Dermis blood vessel endothelial cell (primary cell): ENCODE measurements at regions not wholly inside any gene's neighbourhood (a gene's known extent, or its start where the extent isn't known, plus 50 kb on each side); places are given as distances from the start of the nearest gene placed in this dataset.
A peak's percentile ranks its signal among the peaks of the same experiment; 100 is the strongest.

Experiments
- DNase-seq: peaks from one replicate; pipeline ENCODE4 v3.0.0; 2010

DNA sequence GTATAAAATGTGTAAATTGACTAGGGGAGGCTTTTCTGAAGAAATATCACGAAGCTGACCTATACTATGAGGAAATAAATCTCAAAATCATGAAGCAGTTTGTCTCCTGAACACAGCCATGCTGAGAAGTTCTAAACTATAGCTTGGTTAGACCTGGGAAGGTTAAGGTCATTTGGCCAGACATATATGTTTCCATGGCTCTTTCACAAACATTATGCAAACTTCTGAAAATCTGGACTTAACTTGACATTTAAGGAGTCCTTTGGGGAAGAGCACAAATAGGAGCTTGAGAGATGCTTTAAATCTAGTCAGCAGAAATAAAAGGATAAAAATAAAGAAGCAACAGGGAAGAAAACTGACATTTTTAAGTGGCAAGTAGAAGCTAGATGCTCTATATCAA, 115.9 kb upstream of the MEOX2 start:
- DNase-seq: peak; percentile 10

DNA sequence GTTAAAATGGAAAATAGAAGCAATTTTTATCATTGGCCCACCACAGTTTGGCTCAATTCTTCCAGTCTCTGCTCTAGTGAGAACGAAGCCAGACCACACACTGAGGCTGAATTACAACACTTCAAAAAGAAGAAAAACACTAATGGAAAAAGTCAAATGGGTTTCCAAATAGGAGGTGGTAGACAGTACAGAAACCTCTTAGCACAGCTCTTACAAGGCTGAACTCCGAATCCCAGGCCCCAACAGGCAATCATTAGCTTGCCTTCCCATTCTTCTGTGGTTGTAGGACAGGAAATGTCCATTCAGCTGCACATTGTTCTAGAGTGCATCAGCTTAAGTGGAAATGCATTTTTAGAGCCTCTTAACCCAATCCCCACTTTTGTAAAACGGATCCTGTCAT, 115.1 kb upstream of the MEOX2 start:
- DNase-seq: peak; percentile 90

DNA sequence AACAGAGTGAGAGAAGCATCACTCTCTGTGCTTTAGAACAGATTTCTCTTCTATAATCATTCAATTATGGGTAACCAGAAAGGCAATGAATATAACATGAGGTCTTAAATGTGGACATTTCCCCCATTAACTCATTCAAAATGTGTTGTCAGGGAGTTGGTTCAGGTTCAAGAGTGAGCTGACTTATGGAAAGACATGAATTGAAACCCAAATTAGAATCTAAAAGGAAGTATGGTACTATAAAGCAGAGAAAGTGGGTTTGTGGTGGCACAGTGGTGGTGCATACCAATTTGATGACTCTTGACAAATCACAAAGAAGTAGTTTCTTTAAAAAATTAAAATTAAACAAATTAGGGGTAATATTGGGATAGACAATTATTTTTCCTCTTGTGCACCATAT, 114.6 kb upstream of the MEOX2 start:
- DNase-seq: no peak

DNA sequence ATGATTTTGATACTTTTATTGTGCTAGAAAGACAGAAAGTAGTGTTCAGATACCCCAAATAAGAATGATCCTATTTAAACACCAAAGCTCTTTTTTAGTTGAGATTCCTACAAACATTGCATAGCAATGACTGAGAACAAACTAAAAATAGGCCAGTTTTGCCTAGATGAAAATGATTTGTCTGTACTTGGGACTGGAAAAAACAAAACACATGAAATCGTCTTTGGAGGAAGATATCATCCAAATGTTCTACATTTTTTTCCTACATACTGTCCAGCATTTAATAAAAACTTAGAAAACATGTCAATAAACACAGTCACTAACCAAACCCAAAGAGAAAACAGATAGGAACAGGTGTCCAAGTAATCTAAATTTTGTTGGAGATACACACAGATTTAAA, 111.6 kb upstream of the MEOX2 start:
- DNase-seq: no peak

DNA sequence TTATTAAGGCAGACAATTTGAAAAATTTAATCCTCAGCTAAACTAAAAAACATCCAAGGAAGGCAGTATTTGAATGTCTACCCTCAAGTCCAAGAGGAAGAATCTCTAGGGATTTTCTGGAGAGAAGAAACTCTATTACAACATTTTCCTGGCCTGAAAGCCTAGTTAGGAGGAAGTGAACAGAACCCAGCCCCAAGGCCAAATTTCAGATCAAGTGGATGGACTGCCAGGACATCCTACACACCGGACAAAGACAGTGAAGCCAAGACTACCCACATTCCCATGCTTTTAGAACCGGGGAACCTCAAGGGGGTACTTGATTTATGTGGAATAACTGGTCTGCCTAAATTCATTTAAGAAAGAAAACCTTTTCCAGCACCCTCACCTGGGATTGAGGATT, 108.9 kb upstream of the MEOX2 start:
- DNase-seq: no peak

DNA sequence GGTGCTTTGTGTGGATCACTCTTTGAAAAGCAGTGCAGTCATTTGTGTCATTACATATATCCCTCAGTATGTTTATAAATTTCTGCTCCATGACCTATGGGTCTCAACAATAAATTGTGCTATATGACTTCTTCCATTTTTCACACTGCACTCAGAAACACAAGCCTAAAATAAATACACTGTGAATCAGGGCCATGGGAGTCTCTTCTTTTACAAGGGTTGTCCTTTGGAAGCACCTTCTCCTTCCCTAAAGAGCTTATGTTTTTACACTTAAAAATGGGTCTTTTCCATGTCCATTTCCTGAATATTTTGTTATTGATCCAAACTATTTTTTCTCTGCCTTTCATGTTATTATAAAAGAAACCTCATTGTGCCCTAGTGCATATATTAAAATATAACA, 108.3 kb upstream of the MEOX2 start:
- no peak for DNase-seq

DNA sequence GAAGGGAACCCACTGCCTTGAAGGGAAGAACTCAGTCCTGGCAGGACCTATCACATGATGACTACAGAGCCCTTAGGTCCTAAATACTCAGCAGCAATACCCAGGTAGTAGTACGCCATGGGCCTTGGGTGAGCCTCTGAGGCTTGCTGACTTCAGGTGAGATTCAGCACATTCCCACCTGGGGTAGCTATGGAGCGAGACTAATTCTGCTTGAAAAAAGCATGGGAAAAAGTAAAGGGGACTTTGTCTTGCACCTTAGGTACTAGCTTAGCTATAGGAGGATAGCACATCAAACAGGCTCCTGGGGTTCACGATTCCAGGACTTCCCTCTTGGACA, 98.2 kb upstream of the MEOX2 start:
- no peak for DNase-seq

DNA sequence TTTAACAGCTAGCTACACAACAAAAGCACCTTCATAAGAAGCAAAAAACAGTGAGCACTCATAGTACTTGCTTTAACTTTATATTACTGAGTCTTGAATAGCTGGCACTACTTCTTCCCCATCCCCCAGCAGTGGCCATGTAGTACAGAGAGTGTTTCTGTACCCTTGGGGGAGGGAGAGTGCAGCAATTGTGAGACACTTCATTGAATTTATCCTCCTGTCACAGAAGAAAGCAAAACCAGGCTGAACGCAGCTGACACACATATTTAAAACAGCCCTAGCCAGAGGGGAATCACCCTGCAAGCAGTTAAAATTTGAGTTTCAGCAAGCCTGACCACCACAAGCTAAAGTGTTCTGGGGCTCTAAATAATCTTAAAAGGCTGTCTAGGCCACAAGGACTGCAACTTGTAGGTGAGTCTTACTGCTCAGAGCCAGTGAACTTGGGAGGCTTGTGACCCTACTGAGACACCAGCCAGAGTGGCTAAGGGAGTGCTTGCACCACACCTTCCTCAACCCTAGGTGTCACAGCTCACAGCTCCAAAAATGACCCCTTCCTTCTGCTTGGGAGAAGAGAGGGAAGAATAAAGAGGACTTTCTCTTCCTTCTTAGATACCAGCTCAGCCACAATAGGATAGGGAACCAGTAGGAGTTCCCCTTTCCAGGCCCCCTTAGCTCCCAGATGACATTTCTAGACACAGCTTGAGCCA, 97.7 kb upstream of the MEOX2 start:
- no peak for DNase-seq

DNA sequence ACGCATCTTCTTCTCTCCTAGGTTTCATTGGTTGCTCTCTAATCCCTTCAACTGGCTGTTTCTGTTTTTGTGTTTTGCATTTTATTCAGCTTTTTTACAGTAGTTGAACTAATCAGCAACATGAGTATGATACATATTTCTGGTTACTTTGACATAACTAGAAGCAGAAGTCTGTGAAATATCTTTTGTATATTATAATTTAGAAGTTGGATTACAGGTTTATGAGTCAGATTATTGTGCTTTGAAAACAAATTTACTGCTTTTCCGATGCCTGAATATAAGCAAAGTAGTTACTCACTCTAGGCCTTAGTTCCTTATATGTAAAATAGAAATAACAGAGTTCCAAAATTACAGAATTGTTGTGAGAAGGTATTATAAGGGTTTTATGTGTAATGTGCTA, 96.2 kb upstream of the MEOX2 start:
- DNase-seq: no peak

DNA sequence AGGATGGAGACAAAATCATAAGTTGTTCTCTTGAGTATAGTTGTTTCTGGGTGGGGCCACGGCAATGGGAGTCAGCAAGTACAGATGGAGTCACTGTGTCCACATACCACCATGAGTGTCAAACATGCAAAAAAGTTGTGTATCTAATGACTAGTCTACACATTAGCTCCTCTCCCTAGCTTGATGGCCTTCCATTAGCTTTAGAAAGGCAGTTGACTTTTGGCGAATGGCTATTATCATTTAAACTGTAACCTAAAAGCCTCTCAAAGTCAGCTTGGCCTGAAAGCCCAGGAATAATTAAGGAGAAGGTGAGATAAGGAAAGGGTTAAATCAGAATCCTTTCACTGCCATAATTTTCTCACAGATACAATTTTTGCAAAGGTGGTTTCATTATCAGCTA, 95.5 kb upstream of the MEOX2 start:
- no peak for DNase-seq

DNA sequence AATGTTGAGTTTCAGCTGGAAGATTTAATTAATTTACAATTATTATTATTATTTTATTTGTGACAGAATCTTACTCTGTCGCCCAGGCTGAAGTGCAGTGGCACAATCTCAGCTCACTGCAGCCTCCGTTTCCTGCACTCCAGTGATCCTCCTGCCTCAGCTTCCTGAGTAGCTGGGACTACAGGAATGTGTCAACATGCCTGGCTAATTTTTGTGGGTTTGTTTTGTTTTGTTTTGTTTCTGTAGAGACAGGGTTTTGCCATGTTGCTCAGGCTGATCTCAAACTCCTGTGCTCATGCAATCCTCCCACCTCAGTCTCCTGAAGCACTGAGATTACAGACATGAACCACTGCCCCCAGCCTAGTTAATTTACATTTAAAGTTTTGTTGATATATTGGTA, 93.8 kb upstream of the MEOX2 start:
- peak; percentile 85 for DNase-seq

DNA sequence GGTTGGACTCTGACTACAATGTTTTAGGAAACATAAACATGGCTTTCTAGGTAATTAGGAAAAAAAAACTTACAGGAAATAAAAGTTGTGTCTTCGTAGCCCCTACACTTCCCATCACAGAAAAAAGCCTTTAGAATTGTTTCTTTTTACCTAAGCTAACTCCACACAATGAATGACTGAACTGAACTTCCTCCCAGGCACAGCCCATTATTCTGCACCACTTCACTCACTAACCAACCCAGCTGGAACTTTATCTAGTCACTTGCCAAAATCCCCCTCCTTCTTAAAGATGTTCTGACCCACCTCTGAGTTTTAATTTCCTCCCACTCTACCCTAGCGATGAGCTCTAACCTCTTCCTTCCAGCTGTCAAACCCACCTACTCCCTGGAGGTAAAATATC, 91.7 kb upstream of the MEOX2 start:
- peak; percentile 39 for DNase-seq

DNA sequence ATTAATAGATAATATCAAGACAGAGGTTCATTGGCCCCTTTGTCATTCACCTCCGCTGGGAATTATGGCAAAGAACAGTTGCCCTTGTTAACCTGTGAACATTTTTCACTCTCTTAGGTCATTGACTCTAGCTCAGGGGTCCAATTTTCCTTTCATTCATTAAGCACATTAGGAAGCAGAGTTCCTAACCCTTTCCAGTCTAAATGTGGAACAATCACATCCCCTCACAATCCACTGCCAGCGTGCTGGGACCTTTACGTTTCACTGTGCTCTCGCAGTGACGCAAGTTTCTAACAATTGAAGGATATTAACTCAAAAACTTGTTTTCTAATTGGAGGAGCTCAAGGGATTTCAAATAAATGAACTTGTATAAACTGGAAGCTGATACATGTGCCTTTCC, 79.3 kb upstream of the MEOX2 start:
- peak; percentile 92 for DNase-seq

DNA sequence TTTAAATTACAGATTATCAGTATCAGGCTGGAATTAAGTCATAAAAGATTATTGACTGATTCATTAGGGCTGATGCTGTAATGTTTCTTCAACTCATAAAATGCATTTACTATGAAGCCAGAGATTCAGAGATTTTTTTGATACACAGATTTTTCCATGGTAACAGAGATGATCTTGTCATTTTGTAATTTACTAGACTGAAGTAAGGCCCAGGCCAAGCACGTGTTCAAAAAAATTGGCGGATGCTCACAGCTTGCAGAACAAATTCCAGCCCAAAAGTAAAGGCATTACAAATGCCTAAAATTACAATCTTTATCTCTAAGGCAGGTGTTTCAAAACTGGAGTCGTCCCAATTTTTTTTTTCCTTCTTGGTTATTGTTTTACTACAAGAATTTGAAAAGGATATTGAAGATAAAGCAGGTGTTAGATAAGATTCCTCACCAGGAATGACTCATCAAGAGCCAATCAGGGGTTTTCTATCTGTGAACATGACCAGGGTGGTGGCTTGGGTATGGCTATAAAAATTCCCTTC, 78.4 kb upstream of the MEOX2 start:
- peak; percentile 80 for DNase-seq

DNA sequence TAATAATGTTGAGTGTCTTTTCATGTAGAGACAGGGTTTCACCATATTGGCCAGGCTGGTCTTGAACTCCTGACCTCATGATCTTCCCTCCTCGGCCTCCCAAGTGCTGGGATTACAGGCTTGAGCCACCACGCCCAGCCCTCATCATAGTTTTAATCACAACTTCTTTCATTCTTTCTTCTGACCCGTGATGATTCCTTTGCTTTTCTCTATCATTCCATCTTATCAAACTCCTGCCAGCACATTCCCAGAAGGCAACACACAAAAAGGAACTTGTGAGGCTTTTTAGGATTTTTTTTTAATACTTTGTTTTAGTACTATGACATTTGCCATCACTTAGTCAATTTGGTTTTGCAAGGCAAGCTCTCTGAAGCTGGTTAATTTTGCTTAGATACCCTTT, 77.5 kb upstream of the MEOX2 start:
- no peak for DNase-seq

DNA sequence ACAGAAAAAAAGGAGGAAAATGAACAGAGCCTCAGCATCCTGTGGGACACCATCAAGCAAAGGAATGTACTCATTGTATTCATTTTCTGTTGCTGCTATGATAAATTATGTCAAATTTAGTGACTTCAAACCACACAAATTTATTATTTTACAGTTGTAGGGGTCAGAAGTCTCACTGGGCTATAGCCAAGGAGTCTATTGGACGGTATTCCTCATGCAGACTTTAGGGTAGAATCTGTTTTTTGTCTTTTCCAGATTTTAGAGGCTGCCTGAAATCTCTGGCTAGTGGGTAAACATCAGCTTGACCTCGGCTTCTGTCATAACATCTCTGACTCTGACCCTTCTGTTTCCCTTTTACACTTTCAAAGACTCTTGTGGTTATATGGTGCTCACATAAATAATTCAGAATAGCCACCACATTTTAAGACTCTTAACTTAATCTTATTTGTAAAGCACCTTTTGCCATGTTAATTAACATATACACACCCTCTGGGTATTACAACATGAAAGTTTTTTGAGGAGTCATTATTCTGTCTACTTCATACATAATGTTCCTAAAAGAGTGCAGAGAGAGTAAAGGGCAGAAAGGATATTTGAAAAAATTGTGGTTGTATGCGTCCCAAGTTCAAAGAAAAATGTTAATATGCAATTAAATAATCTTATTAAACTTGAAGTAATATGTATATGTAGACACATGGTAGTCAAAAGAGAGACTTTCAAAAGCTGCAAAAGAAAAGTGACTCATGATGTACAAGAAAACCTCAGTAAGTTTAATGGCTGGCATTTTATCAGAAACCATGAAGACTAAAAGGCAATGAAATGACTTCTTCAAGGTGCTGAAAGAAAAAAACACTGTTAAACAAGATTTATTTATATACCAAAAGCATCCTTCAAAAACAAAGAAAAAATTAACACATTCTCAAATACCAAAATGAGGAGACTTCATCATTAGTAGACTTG, 70.8 kb upstream of the MEOX2 start:
- no peak for DNase-seq

DNA sequence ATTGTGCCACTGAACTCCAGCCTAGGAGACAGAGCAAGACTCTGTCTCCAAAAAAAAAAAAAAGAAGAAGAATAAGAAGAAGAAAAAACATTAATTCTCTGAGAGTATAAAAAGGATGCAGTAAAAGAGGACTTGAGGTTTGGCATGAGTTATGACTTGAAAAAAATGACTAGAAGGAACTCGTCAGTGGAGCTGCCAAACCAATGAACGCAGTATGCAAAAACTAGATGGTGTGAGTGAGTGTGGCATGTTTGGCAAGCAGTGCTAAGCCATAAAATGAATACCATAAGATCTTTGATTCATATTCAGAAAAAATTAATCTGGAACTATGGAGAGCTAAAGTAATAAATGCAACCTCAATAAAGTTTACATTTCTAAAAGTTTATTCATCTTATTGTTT, 68.6 kb upstream of the MEOX2 start:
- DNase-seq: no peak

DNA sequence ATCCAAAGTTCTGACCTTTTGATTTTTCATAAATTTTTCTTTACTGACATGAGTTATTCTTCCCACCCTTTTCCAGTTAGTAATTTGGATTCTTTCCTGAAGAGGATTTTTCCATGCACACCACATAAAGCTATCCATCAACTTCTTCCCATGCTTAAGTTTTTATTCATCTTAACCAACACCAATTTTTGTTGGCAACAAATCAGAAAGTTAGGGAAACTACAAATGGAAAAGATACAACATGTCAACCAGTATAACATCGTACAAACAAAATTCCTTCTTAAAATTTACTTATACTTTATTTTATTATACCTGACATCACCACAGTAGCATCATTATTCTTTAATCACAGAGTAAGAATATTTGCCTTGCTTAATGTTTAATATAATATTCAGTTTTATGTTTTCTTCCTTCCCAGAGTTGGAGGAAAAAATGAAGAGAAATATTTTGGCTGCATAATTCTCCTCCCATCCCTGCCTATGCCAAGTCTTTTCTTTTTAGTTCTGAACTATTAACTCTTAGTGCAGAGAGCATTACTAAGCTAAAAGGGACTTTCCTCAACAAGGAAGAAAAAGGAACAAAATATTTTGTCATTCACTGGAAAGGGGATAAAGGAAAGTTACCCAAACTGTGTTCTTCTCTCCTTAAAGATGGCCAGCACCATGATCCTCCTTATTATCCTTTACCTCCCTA, 67.5 kb upstream of the MEOX2 start:
- no peak for DNase-seq

DNA sequence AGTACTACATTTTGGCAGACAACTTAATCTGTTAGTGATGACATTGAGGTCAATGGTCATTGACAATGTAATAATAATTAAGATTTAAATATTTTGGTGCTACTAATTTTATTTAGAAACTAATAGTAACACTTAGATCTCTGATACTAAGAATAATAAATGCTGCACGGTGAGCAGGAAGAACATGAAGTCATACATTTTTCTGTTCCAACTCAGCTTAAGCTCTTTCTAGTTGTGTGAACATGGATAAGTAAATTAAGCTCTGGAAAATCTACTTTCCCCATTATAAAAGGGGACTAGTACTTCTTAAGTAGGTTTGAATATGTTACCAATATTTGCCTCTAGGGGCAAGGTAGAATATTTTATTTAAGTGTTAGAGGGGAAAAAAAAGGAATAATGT, 65.9 kb upstream of the MEOX2 start:
- no peak for DNase-seq

DNA sequence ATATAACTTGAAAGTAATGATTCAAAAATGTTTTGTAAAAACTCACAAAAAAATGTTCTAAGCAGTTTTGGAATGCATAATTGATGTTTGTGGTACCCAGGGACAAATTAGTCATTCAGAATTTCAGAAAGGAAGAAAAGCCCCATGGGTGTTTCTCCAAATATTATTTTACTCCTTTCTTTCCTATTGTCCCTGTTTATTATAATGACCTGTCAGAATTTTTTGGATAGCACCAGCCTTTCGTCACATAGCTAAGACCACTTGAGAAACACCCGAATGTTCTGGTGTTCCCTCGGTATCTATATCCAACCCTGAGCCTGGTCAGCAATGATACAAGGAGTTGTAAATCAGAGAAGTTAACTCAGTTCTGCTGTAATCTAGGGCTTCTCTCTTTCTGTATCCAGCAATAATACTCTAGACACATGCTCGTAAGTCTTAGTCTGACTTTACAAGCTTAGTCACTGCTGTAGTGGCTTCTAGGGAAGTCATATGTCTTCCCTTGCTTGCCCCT, 64.8 kb upstream of the MEOX2 start:
- DNase-seq: no peak

DNA sequence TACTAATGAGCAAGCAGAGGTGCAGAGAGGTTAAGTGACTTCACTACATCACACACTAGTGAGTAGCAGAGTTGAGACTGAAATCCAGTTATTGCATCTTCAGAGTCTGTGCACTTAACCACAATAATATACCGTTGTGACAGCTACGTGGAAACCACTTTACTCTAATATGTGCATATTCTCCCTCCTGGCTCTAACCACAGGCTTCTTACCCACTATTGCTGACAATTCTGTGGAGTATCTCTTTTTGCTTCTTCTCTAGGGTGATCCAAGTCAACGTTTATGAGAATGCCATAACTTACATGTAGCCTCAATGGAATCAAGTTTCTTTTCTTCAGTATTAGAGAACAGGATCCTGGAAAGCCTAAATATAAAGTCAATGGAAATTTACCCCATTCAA, 64.2 kb upstream of the MEOX2 start:
- DNase-seq: no peak

DNA sequence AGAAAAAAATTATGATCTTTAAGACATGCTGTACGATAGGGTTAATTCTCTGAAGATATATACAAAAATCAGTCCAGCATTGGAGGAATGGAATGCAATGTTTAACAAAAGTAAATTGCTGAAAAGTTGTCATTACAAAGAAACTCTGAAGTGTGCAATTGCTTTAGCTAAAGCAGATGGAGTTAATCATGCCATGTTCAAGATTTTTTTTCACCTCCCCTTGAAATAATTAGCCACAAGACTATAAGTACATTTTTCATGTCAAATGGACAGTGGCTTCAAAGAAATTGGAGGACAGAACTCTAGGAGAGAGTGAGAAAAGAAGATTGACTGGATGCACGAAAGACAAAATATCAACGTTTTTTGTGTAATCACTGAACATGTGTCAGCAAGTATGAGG, 63.1 kb upstream of the MEOX2 start:
- no peak for DNase-seq

DNA sequence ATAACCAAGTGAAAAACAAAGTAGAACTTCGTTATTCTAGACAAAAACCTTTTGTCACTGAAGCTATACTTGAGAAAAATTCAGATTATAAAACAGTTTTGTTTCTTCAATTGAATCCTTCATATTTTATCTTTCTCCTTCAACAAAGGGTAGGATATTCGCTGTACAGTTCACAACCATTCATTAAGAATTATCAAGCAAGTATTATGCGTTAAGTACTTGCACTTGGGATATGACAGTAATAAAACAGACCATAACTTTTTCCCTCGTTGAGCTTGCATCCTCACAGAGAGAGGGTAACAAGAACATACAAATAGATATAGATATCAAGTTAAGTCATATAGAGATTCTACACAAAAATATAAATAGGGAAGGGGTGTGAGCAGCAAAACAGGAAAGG, 61.2 kb upstream of the MEOX2 start:
- DNase-seq: no peak
